ENCODE measurements at regions not wholly inside any gene's neighbourhood (a gene's known extent, or its start where the extent isn't known, plus 50 kb on each side); places are given as distances from the start of the nearest gene placed in this dataset.

- DNase-seq (no peak), ATAC-seq (peak; percentile 39)
- intact Hi-C loops (cut with DNase I, micrococcal nuclease) = no loop called here
Measured at GRCh38 chr20:41956338-41957074, 338.3 kb upstream of the CHD6 start.

- ATAC-seq (no peak), DNase-seq (no peak)
- intact Hi-C loops (cut with DNase I, micrococcal nuclease) = no loop called here
Measured at GRCh38 chr20:41952166-41952565, 334.0 kb upstream of the CHD6 start.

GRCh38 chr20:41951615-41952014, 333.4 kb upstream of the CHD6 start:
- ATAC-seq = no peak
- intact Hi-C loops (cut with DNase I, micrococcal nuclease) = no loop called here
- DNase-seq = no peak

GRCh38 chr20:41939659-41940058, 321.5 kb upstream of the CHD6 start:
- no peak for ATAC-seq
- intact Hi-C loops (cut with DNase I, micrococcal nuclease) = loop anchor here in 1 of 2 donors (10.0 kb wide), 1 partner anchor 65 kb away; no protein-coding TSS in a partner anchor
- no peak for DNase-seq

- ATAC-seq = no peak
- no peak for DNase-seq
- intact Hi-C loops (cut with DNase I, micrococcal nuclease) = loop anchor here in 1 of 2 donors (10.0 kb wide), 1 partner anchor 64 kb away; no protein-coding TSS in a partner anchor
Measured at GRCh38 chr20:41938353-41938752, 320.2 kb upstream of the CHD6 start.

- intact Hi-C loops (cut with DNase I, micrococcal nuclease) = loop anchor here in 1 of 2 donors (10.0 kb wide), 1 partner anchor 61 kb away; no protein-coding TSS in a partner anchor
- DNase-seq (no peak), ATAC-seq (no peak)
Measured at GRCh38 chr20:41935259-41935791, 317.1 kb upstream of the CHD6 start.

GRCh38 chr20:41932431-41932830, 314.3 kb upstream of the CHD6 start:
- ATAC-seq (no peak), DNase-seq (no peak)
- intact Hi-C loops (cut with DNase I, micrococcal nuclease) = loop anchor here in 1 of 2 donors (10.0 kb wide), 1 partner anchor 58 kb away; no protein-coding TSS in a partner anchor

- ATAC-seq = no peak
- intact Hi-C loops (cut with DNase I, micrococcal nuclease) = no loop called here
Measured at GRCh38 chr20:41927655-41928054, 309.5 kb upstream of the CHD6 start.

GRCh38 chr20:41927189-41927588, 309.0 kb upstream of the CHD6 start:
- intact Hi-C loops (cut with DNase I, micrococcal nuclease) = no loop called here
- ATAC-seq (no peak), DNase-seq (no peak)

More at GRCh38 chr20:41927655-41928054, 309.5 kb upstream of the CHD6 start:
- DNase-seq = no peak

GRCh38 chr20:41925476-41925875, 307.3 kb upstream of the CHD6 start:
- DNase-seq (no peak), ATAC-seq (no peak)
- intact Hi-C loops (cut with DNase I, micrococcal nuclease) = no loop called here

- ATAC-seq (no peak), DNase-seq (no peak)
- intact Hi-C loops (cut with DNase I, micrococcal nuclease) = no loop called here
Measured at GRCh38 chr20:41923624-41924023, 305.4 kb upstream of the CHD6 start.

- ATAC-seq (no peak), DNase-seq (no peak)
- intact Hi-C loops (cut with DNase I, micrococcal nuclease) = no loop called here
Measured at GRCh38 chr20:41913146-41913545, 295.0 kb upstream of the CHD6 start.

GRCh38 chr20:41910558-41910957, 292.4 kb upstream of the CHD6 start:
- DNase-seq = no peak
- no peak for ATAC-seq
- intact Hi-C loops (cut with DNase I, micrococcal nuclease) = no loop called here

- DNase-seq (no peak), ATAC-seq (no peak)
- intact Hi-C loops (cut with DNase I, micrococcal nuclease) = no loop called here
Measured at GRCh38 chr20:41905199-41905598, 287.0 kb upstream of the CHD6 start.

GRCh38 chr20:41903586-41903985, 285.4 kb upstream of the CHD6 start:
- ATAC-seq (no peak), DNase-seq (no peak)
- intact Hi-C loops (cut with DNase I, micrococcal nuclease) = no loop called here

- intact Hi-C loops (cut with DNase I, micrococcal nuclease) = no loop called here
- ATAC-seq = no peak
- DNase-seq = no peak
Measured at GRCh38 chr20:41902346-41902745, 284.2 kb upstream of the CHD6 start.

- DNase-seq (no peak), ATAC-seq (no peak)
- intact Hi-C loops (cut with DNase I, micrococcal nuclease) = no loop called here
Measured at GRCh38 chr20:41900201-41900691, 282.1 kb upstream of the CHD6 start.

GRCh38 chr20:41897708-41898107, 279.5 kb upstream of the CHD6 start:
- ATAC-seq = no peak
- no peak for DNase-seq
- intact Hi-C loops (cut with DNase I, micrococcal nuclease) = no loop called here

GRCh38 chr20:41895241-41896032, 277.3 kb upstream of the CHD6 start:
- ATAC-seq (no peak), DNase-seq (no peak)
- intact Hi-C loops (cut with DNase I, micrococcal nuclease) = no loop called here
